Right ventricle myocardium superior (tissue), 1 donor: ENCODE measurements at regions not wholly inside any gene's neighbourhood (a gene's known extent, or its start where the extent isn't known, plus 50 kb on each side); places are given as distances from the start of the nearest gene placed in this dataset.
"Not testable (repeated sequence)": the region's sequence is repeated elsewhere in the genome, so short reads cannot be mapped to it uniquely, and the experiment has no call there.

ENCODE experiments used
- ATAC-seq: fragments of 200-7000 bp; cut with Tn5 transposase; one replicate; pipeline ENCODE4 v1.9.1; 2020; ENCODE audit warnings: mild to moderate bottlenecking; ENCODE audit not compliant: poor library complexity
- DNase-seq: peaks from one replicate; pipeline ENCODE4 v3.0.0-alpha.2; 2020
- intact Hi-C: fragments of 100-400 bp; cut with DNase I; formaldehyde crosslinking; loops from one replicate; pipeline ENCODE4 v1.11.2; 2022
- donor health status: DM: no; HTN: yes; CAD: no; lungs with severe emphysema.

DNA sequence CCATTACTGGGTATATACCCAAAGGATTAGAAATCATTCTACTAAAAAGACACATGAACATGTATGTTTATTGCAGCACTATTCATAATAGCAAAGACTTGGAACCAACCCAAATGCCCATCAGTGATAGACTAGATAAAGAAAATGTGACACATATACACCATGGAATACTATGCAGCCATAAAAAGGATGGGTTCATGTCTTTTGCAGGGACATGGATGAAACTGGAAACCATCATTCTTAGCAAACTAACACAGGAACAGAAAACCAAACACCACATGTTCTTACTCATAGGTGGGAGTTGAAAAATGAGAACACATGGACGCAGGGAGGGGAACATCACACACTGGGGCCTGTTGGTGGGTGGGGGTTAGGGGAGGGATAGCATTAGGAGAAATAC is 92.9 kb upstream of the ZNF648 start:
- DNase-seq, intact Hi-C loops, ATAC-seq: not testable (repeated sequence)

- DNase-seq, result peak; percentile 44
- peak; percentile 65 for ATAC-seq
- intact Hi-C loops, result loop anchor here (10.0 kb wide), 3 partner anchors 45 to 165 kb away; no protein-coding TSS in a partner anchor
Observed at GRCh38 chr1:182149411-182149965, 88.0 kb upstream of the ZNF648 start.

DNA sequence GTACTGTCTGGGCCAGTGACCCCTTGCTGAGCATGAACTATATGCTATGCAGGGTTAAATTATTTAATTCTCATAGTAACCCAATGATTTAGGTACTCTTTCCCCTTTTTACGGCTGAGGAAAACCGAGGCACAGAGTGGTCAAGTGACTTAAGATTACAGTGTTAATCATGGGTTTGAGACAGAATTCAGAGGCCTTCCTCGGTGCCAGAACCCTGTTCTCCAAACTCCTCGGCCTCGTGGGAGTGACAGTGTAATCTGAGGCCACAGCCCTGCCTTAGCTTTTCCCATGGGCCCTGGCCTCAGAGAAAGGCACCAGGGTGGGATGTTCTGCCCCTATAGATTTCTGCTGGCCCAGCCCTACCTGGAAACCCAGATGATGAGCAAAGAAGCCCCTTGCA is 86.4 kb upstream of the ZNF648 start:
- no peak for ATAC-seq
- intact Hi-C loops, result loop anchor here (10.0 kb wide), 3 partner anchors 47 to 167 kb away; no protein-coding TSS in a partner anchor

GRCh38 chr1:182147136-182147820 is 85.8 kb upstream of the ZNF648 start:
- intact Hi-C loops, result loop anchor here (10.0 kb wide), 3 partner anchors 48 to 168 kb away; no protein-coding TSS in a partner anchor
- DNase-seq, result no peak
- ATAC-seq, result no peak

More for the DNA sequence above, 86.4 kb upstream of the ZNF648 start:
- no peak for DNase-seq

DNA sequence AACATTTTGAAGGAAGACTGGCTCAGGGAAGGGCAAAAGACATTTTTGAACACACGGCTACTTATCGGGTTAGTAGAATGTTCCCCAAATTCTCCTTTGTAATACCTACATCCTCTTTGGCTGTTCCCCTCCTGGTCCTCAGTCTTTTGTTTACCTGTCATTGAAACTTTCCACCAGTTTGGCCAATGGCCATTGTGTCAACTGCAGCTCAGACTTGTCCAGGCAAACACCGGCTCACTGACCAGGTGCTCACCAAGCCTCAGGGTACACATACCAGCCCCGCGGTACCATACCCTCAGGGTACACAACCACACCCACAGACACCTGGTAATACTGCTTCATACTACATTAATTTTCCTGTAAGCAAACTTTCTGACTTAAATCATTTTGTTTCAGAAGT is 84.8 kb upstream of the ZNF648 start:
- no peak for DNase-seq
- ATAC-seq, result no peak
- intact Hi-C loops, result loop anchor here (10.0 kb wide), 3 partner anchors 49 to 169 kb away; no protein-coding TSS in a partner anchor

DNA sequence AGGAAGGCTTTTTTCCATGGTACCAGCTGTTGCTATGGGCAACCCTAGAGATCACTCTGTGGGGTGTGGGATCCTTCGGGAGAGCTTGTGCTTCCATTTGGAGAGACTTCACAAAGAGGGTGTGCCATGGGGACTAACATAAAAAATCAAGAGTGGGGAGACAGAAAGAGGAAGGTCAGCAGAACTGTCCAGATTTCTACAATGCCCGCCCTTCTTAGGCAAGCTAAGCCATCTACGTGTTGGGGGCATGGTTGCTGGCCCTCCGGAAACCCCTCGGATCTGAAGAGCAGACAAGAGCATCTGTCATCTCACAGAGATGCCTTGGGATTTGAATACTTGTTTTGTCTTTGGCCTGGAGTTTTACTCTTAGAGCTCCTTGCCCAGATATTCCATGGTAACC is 83.9 kb upstream of the ZNF648 start:
- no peak for DNase-seq
- intact Hi-C loops, result loop anchor here (10.0 kb wide), 3 partner anchors 49 to 169 kb away; no protein-coding TSS in a partner anchor

DNA sequence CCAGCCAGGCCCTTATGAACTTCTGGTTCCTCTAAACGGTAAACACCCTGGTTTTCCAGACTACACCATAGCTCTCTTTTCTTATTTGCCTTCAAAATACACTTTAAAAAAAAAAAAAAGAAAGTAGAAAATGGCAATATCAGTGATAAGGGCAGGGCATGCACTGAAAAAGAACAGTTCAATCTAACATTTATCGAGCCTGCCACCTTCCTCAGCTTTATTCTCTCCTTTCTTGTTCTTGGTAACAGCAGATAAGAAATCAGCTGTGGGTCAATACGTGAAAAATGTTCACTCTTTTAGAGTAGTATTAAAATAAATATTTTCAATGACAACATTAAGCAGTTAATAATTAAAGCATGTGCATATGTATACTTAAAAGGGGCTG is 83.1 kb upstream of the ZNF648 start:
- no peak for DNase-seq
- intact Hi-C loops, result loop anchor here (10.0 kb wide), 3 partner anchors 50 to 170 kb away; no protein-coding TSS in a partner anchor
- no peak for ATAC-seq

More for the DNA sequence above, 83.9 kb upstream of the ZNF648 start:
- no peak for ATAC-seq

DNA sequence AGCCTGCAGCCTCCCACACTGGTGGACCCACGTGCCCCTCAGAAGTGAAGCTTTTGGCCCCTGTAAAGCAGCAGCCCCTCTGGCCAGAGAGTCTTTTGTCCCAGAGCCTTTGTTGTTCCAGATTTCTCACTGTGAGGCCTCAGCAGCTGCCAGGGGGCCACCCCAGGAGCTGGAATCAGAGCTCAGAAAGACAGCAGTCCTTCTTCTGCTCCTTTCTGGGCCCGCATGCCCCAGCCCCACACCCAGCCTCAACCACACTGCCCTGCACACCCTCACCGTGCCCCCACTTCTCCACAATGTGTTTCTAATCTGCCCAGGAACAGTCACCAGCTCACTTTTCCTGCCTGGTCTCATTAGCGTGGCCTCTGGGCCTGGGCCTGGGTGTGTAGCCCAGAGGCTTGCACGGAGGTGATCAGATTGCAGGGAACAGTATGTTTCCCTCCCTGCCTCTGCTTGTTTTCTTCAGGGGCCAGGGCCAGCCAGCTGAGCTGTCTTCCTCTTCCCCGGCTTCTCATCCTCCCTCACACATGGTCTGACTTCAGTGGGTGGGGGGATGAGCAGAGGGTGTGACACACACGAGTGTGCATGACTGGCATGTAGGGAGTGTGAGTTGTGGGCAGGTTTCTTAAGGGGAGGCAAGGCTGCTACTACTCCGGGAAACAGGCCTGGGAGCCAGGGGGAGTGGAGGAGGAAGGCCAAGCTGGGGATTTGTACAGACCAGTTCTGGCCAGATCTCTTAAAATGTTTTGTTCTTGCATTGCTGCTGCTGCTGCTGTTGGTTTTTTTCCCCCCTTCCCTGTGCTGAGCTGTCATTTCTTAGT is 82.5 kb upstream of the ZNF648 start:
- intact Hi-C loops, result loop anchor here (2.0 to 10.0 kb wide), 4 partner anchors 51 to 253 kb away; no protein-coding TSS in a partner anchor
- ATAC-seq, result peak; percentile 85
- peak; percentile 84 for DNase-seq

- intact Hi-C loops, result loop anchor here (2.0 to 10.0 kb wide), 4 partner anchors 52 to 254 kb away; no protein-coding TSS in a partner anchor
- ATAC-seq, result peak; percentile 81
Observed at GRCh38 chr1:182143154-182143657, 81.7 kb upstream of the ZNF648 start.

DNA sequence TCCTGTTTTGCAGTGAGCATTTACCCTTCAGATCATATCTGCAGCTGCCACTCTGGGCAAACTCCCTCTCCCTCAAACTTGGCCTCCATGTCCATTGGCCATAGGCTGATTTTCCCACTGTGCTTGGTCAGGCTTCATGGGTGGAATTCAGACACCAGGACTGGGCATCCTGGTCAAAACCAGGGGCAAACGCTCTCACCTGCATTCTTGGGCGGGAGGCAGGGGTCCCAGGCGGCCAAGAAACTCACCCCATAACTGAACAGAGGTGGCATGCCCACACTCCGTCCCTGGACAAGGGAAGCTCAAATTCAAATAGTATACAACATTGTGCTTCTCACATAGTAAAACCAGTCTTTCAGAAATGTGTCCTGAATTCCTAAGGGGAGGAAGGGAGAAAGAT is 81.1 kb upstream of the ZNF648 start:
- ATAC-seq (no peak), DNase-seq (no peak)
- intact Hi-C loops, result loop anchor here (2.0 to 10.0 kb wide), 4 partner anchors 52 to 254 kb away; no protein-coding TSS in a partner anchor

More at GRCh38 chr1:182143154-182143657, 81.7 kb upstream of the ZNF648 start:
- peak; percentile 96 for DNase-seq

DNA sequence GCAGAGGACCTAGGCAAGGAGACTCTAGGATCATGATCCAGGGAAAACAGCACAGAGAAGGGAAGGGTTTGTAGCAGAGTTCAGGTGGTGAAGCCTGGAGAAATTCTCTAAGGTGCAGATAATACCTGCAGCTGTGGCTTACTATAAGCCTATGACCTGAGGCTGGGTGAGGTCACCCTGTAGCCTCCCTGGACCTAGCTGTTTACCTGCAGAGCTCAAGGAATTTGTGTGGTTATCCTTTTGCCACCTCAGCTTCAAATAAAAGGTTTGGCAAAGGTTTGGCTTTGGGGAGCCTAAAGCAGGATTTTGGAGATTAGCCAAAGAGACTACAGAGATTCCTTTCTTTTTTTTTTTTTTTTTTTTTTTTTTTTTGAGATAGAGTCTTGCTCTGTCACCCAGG is 79.5 kb upstream of the ZNF648 start:
- intact Hi-C loops, result loop anchor here (10.0 kb wide), 3 partner anchors 54 to 174 kb away; no protein-coding TSS in a partner anchor
- ATAC-seq, result no peak

DNA sequence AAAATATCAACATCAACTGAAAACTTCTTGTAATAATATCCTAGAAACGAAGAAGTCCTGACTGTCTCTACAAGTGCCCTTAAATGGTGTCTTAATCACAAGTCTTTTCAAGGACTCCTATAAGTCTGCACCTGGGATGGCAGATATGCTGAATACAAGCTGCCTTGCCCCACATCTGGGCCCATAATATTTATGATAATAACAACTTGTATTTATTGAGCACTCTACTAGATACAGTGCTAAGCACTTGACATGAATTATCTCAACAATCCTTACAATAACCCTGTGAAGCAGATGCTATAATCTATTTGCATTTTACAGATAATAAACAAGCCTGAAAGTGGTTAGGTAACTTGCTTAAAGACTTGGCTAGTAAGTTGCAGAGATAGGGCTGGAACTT is 78.0 kb upstream of the ZNF648 start:
- DNase-seq, result no peak
- intact Hi-C loops, result no loop called here
- no peak for ATAC-seq

More for the DNA sequence above, 79.5 kb upstream of the ZNF648 start:
- DNase-seq, result no peak

- no peak for DNase-seq
- no peak for ATAC-seq
- intact Hi-C loops, result no loop called here
Observed at GRCh38 chr1:182137546-182137945, 76.0 kb upstream of the ZNF648 start.

DNA sequence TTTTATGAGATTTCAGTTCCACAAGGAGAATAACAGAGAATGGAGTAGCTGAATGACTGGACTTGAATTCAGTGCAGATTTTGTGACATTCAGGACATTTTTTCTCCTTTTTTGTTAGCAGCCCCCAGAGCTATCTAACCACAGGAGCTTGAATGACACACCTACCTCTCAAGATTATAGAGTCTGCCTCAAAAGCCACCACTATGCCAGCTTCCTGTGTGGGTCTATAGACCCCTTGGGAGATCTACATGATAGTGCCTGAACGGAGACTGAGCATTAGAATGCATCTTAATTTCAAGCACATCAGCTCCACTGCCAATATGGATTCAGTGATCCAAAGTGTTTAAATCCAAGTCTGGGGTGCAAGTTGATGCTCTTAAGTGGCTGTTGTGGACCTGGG is 74.4 kb upstream of the ZNF648 start:
- intact Hi-C loops, result no loop called here

GRCh38 chr1:182134257-182134656 is 72.7 kb upstream of the ZNF648 start:
- ATAC-seq (no peak), DNase-seq (no peak)
- intact Hi-C loops, result no loop called here

More for the DNA sequence above, 74.4 kb upstream of the ZNF648 start:
- no peak for ATAC-seq
- DNase-seq, result no peak

GRCh38 chr1:182133181-182133580 is 71.7 kb upstream of the ZNF648 start:
- DNase-seq (no peak), ATAC-seq (no peak)
- intact Hi-C loops, result no loop called here

- intact Hi-C loops, result no loop called here
- DNase-seq, result no peak
- no peak for ATAC-seq
Observed at GRCh38 chr1:182129398-182129797, 67.9 kb upstream of the ZNF648 start.

- DNase-seq, result no peak
- ATAC-seq, result no peak
- intact Hi-C loops, result no loop called here
Observed at GRCh38 chr1:182128502-182128901, 67.0 kb upstream of the ZNF648 start.

DNA sequence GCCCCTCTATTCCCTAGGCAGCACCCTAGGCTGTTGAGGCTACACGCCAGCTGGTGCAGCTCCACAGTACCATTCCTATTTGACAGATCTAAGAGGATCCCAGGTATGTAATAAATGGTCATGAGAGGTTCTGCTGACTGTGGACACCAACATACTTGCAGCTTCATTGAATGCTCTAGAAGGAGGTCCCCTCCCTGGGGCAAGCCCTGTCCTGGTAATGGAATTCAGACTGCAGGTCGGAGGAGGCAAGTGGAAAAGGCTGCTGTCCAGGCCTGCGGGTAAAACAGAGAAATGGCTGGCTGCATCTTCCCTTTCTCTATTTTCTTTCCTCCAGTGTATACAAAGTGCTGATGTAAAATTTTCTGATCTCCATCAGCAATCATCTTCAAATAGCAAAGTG is 66.1 kb upstream of the ZNF648 start:
- intact Hi-C loops, result no loop called here
- no peak for ATAC-seq
- no peak for DNase-seq
